A673 (cell line): ENCODE measurements at regions not wholly inside any gene's neighbourhood (a gene's known extent, or its start where the extent isn't known, plus 50 kb on each side); places are given as distances from the start of the nearest gene placed in this dataset.

Experiments used
- BruUV-seq: library from RNA; stranded (reverse); fragments of 400-500 nt; replicated peaks from 2 replicates; lab custom pipeline; 2021; lab: Mats Ljungman, UMichigan
- CTCF ChIA-PET: fragments of 300-600 bp; sonication (Branson Sonifier 250); formaldehyde crosslinking; loops from one replicate; lab custom pipeline; 2022; ENCODE audit warnings: antibody characterized with exemption; lab: Charles Lee
- POLR2A ChIA-PET: fragments of 300-600 bp; sonication (Branson Sonifier 250); formaldehyde crosslinking; loops from one replicate; lab custom pipeline; 2022; ENCODE audit warnings: antibody characterized with exemption; ENCODE audit not compliant: low non-redundant PET; lab: Charles Lee
- DNase-seq: peaks from one replicate; pipeline ENCODE4 v3.0.0-alpha.2; 2015; ENCODE audit warnings: low spot score
- H3K27ac ChIP-seq: fragments of 200-600 bp; sonication (generic); 2 replicates; pipeline ENCODE4 v1.5.1; 2016; ENCODE audit warnings: mixed run types, low read depth, mild to moderate bottlenecking, mixed read lengths, antibody characterized with exemption, low read length; ENCODE audit not compliant: poor library complexity, severe bottlenecking
- H3K27me3 ChIP-seq: fragments of 200-600 bp; sonication (generic); replicated peaks from 2 replicates; pipeline ENCODE4 v1.6.1; 2017; ENCODE audit warnings: mixed run types, low read depth, mild to moderate bottlenecking, mixed read lengths, antibody characterized with exemption, low read length; ENCODE audit not compliant: insufficient read depth, poor library complexity
- H3K36me3 ChIP-seq: fragments of 200-600 bp; sonication (generic); 2 replicates; pipeline ENCODE4 v1.6.1; 2016; ENCODE audit warnings: mixed run types, mild to moderate bottlenecking, mixed read lengths, antibody characterized with exemption, low read length; ENCODE audit not compliant: insufficient read depth, poor library complexity, severe bottlenecking
- H3K4me1 ChIP-seq: fragments of 200-600 bp; sonication (generic); 2 replicates; pipeline ENCODE4 v1.6.1; 2017; ENCODE audit warnings: mixed run types, mild to moderate bottlenecking, mixed read lengths, antibody characterized with exemption, low read length; ENCODE audit not compliant: insufficient read depth, poor library complexity, severe bottlenecking
- H3K4me3 ChIP-seq: fragments of 200-600 bp; sonication (generic); 2 replicates; pipeline ENCODE4 v1.5.1; 2016; ENCODE audit warnings: low read depth, mixed run types, mild to moderate bottlenecking, mixed read lengths, low read length; ENCODE audit not compliant: poor library complexity, severe bottlenecking
- H3K9me3 ChIP-seq: fragments of 200-600 bp; sonication (generic); 2 replicates; pipeline ENCODE4 v1.6.1; 2016; ENCODE audit warnings: mixed run types, low read depth, mild to moderate bottlenecking, mixed read lengths, antibody characterized with exemption, low read length; ENCODE audit not compliant: poor library complexity, severe bottlenecking
- CTCF ChIP-seq: fragments of 300-800, 200-600 bp; sonication (generic); conservative IDR thresholded peaks from 2 replicates; pipeline ENCODE4 v1.5.1; 2017; ENCODE audit warnings: low read depth, mild to moderate bottlenecking, antibody characterized with exemption, low read length, moderate library complexity, mixed read lengths
- EZH2 ChIP-seq: fragments of 200-600 bp; sonication (generic); IDR thresholded peaks from 2 replicates; pipeline ENCODE4 v1.6.1; 2017; ENCODE audit warnings: borderline replicate concordance, low read depth, mild to moderate bottlenecking, mixed read lengths, antibody characterized with exemption, low read length; ENCODE audit not compliant: poor library complexity, severe bottlenecking
- intact Hi-C: fragments of 100-400 bp; cut with micrococcal nuclease; formaldehyde crosslinking; loops from one replicate; pipeline ENCODE4 v1.10.0; 2022; ENCODE audit not compliant: unreplicated experiment

- BruUV-seq = no TSS peak
- TF ChIP-seq CTCF = no peak
- TF ChIP-seq EZH2 = no peak
- Histone ChIP-seq H3K4me3 (no peak overlapping the region), H3K36me3 (no peaks in the 10 kb centered on the region), H3K27me3 (no peaks in the 10 kb centered on the region), H3K4me1 (no peaks in the 10 kb centered on the region), H3K27ac (no peak overlapping the region), H3K9me3 (no peaks in the 10 kb centered on the region)
- no peak for DNase-seq
- intact Hi-C loops = no loop called here
- CTCF ChIA-PET = no interaction called here
- POLR2A ChIA-PET = no interaction called here
These were observed 1390.7 kb downstream of the FAM181B start for GRCh38 chr11:81342966-81343365.

- Histone ChIP-seq H3K36me3 (no peaks in the 10 kb centered on the region), H3K9me3 (no peaks in the 10 kb centered on the region), H3K27ac (no peak overlapping the region), H3K27me3 (no peaks in the 10 kb centered on the region), H3K4me1 (no peaks in the 10 kb centered on the region), H3K4me3 (no peak overlapping the region)
- intact Hi-C loops = no loop called here
- CTCF ChIA-PET = no interaction called here
- no peak for DNase-seq
- BruUV-seq = no TSS peak
- no peak for TF ChIP-seq EZH2
- TF ChIP-seq CTCF = no peak
- POLR2A ChIA-PET = interaction anchor here (0.5 kb wide), 1 partner anchor 521 kb away, joined by 3 read pairs; no protein-coding TSS in a partner anchor
These were observed 1393.4 kb downstream of the FAM181B start for GRCh38 chr11:81340225-81340624.

- BruUV-seq = no TSS peak
- no peak overlapping the region for H3K27ac ChIP-seq
- DNase-seq = no peak
- POLR2A ChIA-PET = interaction anchor here (0.5 kb wide), 1 partner anchor 520 kb away, joined by 3 read pairs; no protein-coding TSS in a partner anchor
- no peaks in the 10 kb centered on the region for H3K9me3 ChIP-seq
- TF ChIP-seq CTCF = no peak
- no peak for TF ChIP-seq EZH2
- no peak overlapping the region for H3K4me3 ChIP-seq
- CTCF ChIA-PET = no interaction called here
- intact Hi-C loops = no loop called here
- H3K4me1 ChIP-seq = no peaks in the 10 kb centered on the region
- no peaks in the 10 kb centered on the region for H3K36me3 ChIP-seq
- H3K27me3 ChIP-seq = no peaks in the 10 kb centered on the region
These were observed 1394.1 kb downstream of the FAM181B start for GRCh38 chr11:81339521-81339920.
